Panc1 (cell line): ENCODE measurements at regions not wholly inside any gene's neighbourhood (a gene's known extent, or its start where the extent isn't known, plus 50 kb on each side); places are given as distances from the start of the nearest gene placed in this dataset.

Experiments
- CTCF ChIP-seq: fragments of 450-650 bp; IDR thresholded peaks from 2 replicates; pipeline ENCODE4 v1.5.1; 2017; ENCODE audit warnings: mild to moderate bottlenecking
- POLR2AphosphoS5 ChIP-seq: IDR thresholded peaks from 2 replicates; pipeline ENCODE4 v1.6.1; 2012; ENCODE audit warnings: mild to moderate bottlenecking, low read depth, low read length, moderate library complexity

DNA sequence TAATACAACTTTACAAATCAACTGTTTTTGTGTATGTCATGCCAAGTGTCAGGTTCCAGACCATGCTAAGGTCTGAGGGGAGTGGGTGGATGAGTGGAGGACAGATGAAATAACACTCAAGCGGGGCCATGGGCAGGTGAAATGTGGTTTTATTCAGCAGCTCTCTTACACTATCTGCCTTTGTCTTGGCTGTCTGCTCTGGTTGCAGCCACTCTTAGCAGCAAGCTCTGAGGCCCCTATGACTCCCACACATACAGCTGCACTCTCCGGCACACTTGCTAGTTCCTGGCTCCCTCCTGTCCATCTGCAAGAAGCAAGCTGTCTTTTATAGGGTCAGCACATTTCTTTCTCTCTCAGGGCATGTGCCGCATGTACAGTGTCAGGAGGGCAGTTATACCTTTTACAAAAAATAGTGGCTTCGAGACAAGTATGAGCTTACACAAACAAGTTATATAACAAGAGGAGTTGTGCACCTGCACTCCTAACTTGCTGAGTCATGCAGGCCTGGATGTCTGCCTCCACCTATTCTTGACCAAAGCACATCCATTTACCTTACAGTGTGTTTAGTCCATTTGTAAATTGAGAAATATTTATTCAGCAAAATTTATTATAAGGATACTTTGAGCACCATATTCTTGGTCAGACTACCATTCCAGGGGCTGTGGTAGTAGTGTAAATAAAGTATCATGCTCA lies 683.7 kb upstream of the CBLB start:
- TF ChIP-seq CTCF, result no peak
- TF ChIP-seq POLR2AphosphoS5, result no peak
